Keratinocyte (primary cell): ENCODE measurements at regions not wholly inside any gene's neighbourhood (a gene's known extent, or its start where the extent isn't known, plus 50 kb on each side); places are given as distances from the start of the nearest gene placed in this dataset.

ENCODE experiments used
- DNase-seq: peaks from one replicate; pipeline ENCODE4 v3.0.0-alpha.2; 2011; ENCODE audit warnings: low read depth, missing footprints, low spot score
- FAIRE-seq: peaks from 2 replicates; lab custom pipeline; 2011; peaks lifted over from hg19 to GRCh38; lab: Jason Lieb, UNC
- H2AFZ ChIP-seq: 2 replicates; pipeline ENCODE4 v1.6.0; 2012; ENCODE audit warnings: low read length, control low read depth, inconsistent platforms; ENCODE audit not compliant: control insufficient read depth
- H3K27ac ChIP-seq: 2 replicates; pipeline ENCODE4 v1.5.1; 2011; ENCODE audit warnings: low read length; ENCODE audit not compliant: control insufficient read depth, insufficient read depth
- H3K27me3 ChIP-seq: 3 replicates; pipeline ENCODE4 v1.6.0; 2011; ENCODE audit warnings: low read length; ENCODE audit not compliant: control insufficient read depth, insufficient read depth; ENCODE audit errors: extremely low read depth
- H3K36me3 ChIP-seq, 2 experiments: 2 replicates in 1 of 2; 3 replicates in 1 of 2; pipeline ENCODE4 v1.5.1; 2011; ENCODE audit warnings: low read length in 2 of 2, mild to moderate bottlenecking in 1 of 2; ENCODE audit not compliant: control insufficient read depth in 2 of 2, insufficient read depth in 2 of 2; ENCODE audit errors: extremely low read depth in 1 of 2
- H3K4me1 ChIP-seq: 3 replicates; pipeline ENCODE4 v1.5.1; 2011; ENCODE audit warnings: low read length; ENCODE audit not compliant: control insufficient read depth, insufficient read depth; ENCODE audit errors: extremely low read depth
- H3K4me2 ChIP-seq: 3 replicates; pipeline ENCODE4 v1.6.0; 2011; ENCODE audit warnings: low read depth, low read length; ENCODE audit not compliant: control insufficient read depth, insufficient read depth; ENCODE audit errors: extremely low read depth
- H3K4me3 ChIP-seq, 3 experiments: fragments of 200-600 bp in 1 of 3; sonication (generic) in 1 of 3; 2 replicates in 2 of 3; 3 replicates in 1 of 3; pipeline ENCODE4 v1.5.1; 2011 to 2016; ENCODE audit warnings: low read length in 3 of 3, mild to moderate bottlenecking in 3 of 3, control low read depth in 2 of 3, inconsistent platforms in 1 of 3, low read depth in 1 of 3, mixed read lengths in 1 of 3, mixed run types in 1 of 3, moderate library complexity in 1 of 3; ENCODE audit not compliant: control insufficient read depth in 2 of 3, insufficient read depth in 2 of 3; ENCODE audit errors: extremely low read depth in 1 of 3
- H3K79me2 ChIP-seq: 2 replicates; pipeline ENCODE4 v1.6.0; 2012; ENCODE audit warnings: low read length; ENCODE audit not compliant: control insufficient read depth, insufficient read depth
- H3K9ac ChIP-seq: 3 replicates; pipeline ENCODE4 v1.6.0; 2011; ENCODE audit warnings: low read length; ENCODE audit not compliant: control insufficient read depth, insufficient read depth; ENCODE audit errors: extremely low read depth
- H3K9me1 ChIP-seq: 3 replicates; pipeline ENCODE4 v1.6.0; 2011; ENCODE audit warnings: low read length; ENCODE audit not compliant: control insufficient read depth, insufficient read depth; ENCODE audit errors: extremely low read depth
- H3K9me3 ChIP-seq: 2 replicates; pipeline ENCODE4 v1.5.1; 2012; ENCODE audit warnings: low read depth, low read length; ENCODE audit not compliant: control insufficient read depth
- H4K20me1 ChIP-seq: 3 replicates; pipeline ENCODE4 v1.6.0; 2011; ENCODE audit warnings: low read length; ENCODE audit not compliant: control insufficient read depth, insufficient read depth; ENCODE audit errors: extremely low read depth
- EZH2 ChIP-seq: IDR thresholded peaks from one replicate; pipeline ENCODE4 v1.6.1; 2012; ENCODE audit warnings: inconsistent platforms, mild to moderate bottlenecking, low read length, moderate library complexity
- dilution Hi-C: fragments of 300-500 bp; cut with MboI; formaldehyde crosslinking; loops from one replicate; pipeline ENCODE4 v1.7.0; 2020; ENCODE audit warnings: low sequenced_read_pairs; ENCODE audit not compliant: extremely low pct_ligation_motif_present
- TF ChIP-seq, protein P1 (sequence below), 3 experiments: IDR thresholded peaks in 1 of 3; conservative IDR thresholded peaks in 1 of 3; optimal IDR thresholded peaks in 1 of 3; 2 replicates in 2 of 3; 3 replicates in 1 of 3; pipeline versions ENCODE3 to v1.5.1; 2011; ENCODE audit warnings: low read length in 3 of 3, mild to moderate bottlenecking in 3 of 3, moderate library complexity in 2 of 3, control low read depth in 1 of 3, inconsistent platforms in 1 of 3; ENCODE audit not compliant: insufficient read depth in 2 of 3; ENCODE audit errors: extremely low read depth in 1 of 3

DNA sequence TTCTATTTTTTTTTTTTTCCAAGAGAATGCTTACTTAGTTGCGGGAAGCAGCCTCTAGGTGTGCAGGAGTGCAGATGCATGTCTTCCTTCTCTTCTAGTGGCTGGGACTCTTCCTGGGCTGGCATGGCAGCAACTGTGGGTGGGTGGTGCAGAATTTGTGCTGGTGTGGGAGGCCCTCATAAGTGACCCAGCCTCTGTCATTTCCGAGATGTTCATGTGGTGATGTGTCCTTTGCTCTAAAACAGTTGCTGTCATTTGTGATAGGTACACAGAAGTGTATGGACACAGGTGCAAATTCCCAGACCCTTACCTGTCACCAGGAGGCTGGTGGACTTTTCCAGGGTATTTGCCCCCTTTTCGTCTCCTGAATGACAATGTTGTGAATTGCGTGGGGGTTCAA lies 367.7 kb downstream of the KCNRG start:
- TF ChIP-seq EZH2: no peak
- TF ChIP-seq, protein P1, sequence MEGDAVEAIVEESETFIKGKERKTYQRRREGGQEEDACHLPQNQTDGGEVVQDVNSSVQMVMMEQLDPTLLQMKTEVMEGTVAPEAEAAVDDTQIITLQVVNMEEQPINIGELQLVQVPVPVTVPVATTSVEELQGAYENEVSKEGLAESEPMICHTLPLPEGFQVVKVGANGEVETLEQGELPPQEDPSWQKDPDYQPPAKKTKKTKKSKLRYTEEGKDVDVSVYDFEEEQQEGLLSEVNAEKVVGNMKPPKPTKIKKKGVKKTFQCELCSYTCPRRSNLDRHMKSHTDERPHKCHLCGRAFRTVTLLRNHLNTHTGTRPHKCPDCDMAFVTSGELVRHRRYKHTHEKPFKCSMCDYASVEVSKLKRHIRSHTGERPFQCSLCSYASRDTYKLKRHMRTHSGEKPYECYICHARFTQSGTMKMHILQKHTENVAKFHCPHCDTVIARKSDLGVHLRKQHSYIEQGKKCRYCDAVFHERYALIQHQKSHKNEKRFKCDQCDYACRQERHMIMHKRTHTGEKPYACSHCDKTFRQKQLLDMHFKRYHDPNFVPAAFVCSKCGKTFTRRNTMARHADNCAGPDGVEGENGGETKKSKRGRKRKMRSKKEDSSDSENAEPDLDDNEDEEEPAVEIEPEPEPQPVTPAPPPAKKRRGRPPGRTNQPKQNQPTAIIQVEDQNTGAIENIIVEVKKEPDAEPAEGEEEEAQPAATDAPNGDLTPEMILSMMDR (optimal IDR thresholded peaks at IDR 0.05 in 1 of 3, IDR thresholded peaks at IDR 0.05 in 1 of 3, conservative IDR thresholded peaks at IDR 0.05 in 1 of 3; ENCODE audit: extremely low read depth in 1 of 3, insufficient read depth in 2 of 3, low read length in 3 of 3): no peak
- no peaks in the 10 kb centered on the region for H4K20me1 ChIP-seq
- DNase-seq (no peak), FAIRE-seq (no peak)
- no peaks in the 10 kb centered on the region for H3K9me1 ChIP-seq
- no peaks in the 10 kb centered on the region for H3K27me3 ChIP-seq
- H3K27ac ChIP-seq: no peak overlapping the region
- no peaks in the 10 kb centered on the region for H3K4me1 ChIP-seq
- H3K4me3 ChIP-seq: no peak overlapping the region
- no peak overlapping the region for H3K4me2 ChIP-seq
- H2AFZ ChIP-seq: no peak overlapping the region
- H3K36me3 ChIP-seq: no peaks in the 10 kb centered on the region
- no peaks in the 10 kb centered on the region for H3K79me2 ChIP-seq
- dilution Hi-C loops: no loop called here
- no peak overlapping the region for H3K9ac ChIP-seq
- no peaks in the 10 kb centered on the region for H3K9me3 ChIP-seq

DNA sequence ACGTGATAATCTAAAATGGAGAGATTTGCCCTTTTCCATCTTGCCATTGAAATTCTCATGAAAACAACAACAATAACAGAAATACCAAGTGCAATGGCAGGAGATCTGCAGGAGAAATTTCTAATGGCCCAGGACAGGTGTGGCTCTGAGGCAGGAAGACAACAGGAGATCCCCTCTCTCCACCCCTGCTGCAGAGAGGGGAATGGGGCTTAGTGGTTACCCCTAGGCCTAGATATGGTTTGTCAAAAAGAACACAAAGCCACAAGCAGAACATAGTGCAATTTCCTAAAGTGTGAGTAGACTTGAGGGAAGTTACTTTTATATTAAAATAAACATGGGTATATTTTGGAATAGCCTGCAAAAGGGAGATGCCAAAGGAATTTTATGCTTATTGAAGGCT lies 369.5 kb downstream of the KCNRG start:
- Histone ChIP-seq H3K4me3 (no peak overlapping the region), H3K9ac (no peak overlapping the region), H3K27me3 (no peaks in the 10 kb centered on the region), H2AFZ (no peak overlapping the region), H3K4me2 (no peak overlapping the region), H3K9me3 (no peaks in the 10 kb centered on the region), H3K4me1 (no peaks in the 10 kb centered on the region), H3K27ac (no peak overlapping the region), H4K20me1 (no peaks in the 10 kb centered on the region), H3K9me1 (no peaks in the 10 kb centered on the region), H3K79me2 (no peaks in the 10 kb centered on the region), H3K36me3 (no peaks in the 10 kb centered on the region)
- TF ChIP-seq EZH2: no peak
- TF ChIP-seq, protein P1 (optimal IDR thresholded peaks at IDR 0.05 in 1 of 3, IDR thresholded peaks at IDR 0.05 in 1 of 3, conservative IDR thresholded peaks at IDR 0.05 in 1 of 3; ENCODE audit: extremely low read depth in 1 of 3, insufficient read depth in 2 of 3, low read length in 3 of 3): no peak
- dilution Hi-C loops: no loop called here
- FAIRE-seq (no peak), DNase-seq (no peak)
